GM23338 (cell line): ENCODE measurements at regions not wholly inside any gene's neighbourhood (a gene's known extent, or its start where the extent isn't known, plus 50 kb on each side); places are given as distances from the start of the nearest gene placed in this dataset.

Experiments
- ATAC-seq: fragments of 200-7000 bp; cut with Tn5 transposase; 3 replicates; pipeline ENCODE4 v1.9.1; 2020
- DNase-seq: peaks from one replicate; pipeline ENCODE4 v3.0.0-alpha.2; 2015; ENCODE audit warnings: low spot score
- H2AFZ ChIP-seq: fragments of 200-600 bp; sonication (generic); 2 replicates; pipeline ENCODE4 v1.8.0; 2016; ENCODE audit warnings: antibody characterized with exemption, mild to moderate bottlenecking, moderate library complexity
- H3F3A ChIP-seq: fragments of 200-600 bp; sonication (generic); replicated peaks from 2 replicates; pipeline ENCODE4 v1.8.0; 2017; ENCODE audit warnings: antibody characterized with exemption, mixed run types, low read depth
- H3K27ac ChIP-seq: fragments of 200-600 bp; sonication (generic); 2 replicates; pipeline ENCODE4 v1.6.1; 2016; ENCODE audit warnings: low read depth
- H3K27me3 ChIP-seq: fragments of 200-600 bp; sonication (generic); 2 replicates; pipeline ENCODE4 v1.8.0; 2016; ENCODE audit warnings: mild to moderate bottlenecking, mixed run types, moderate library complexity; ENCODE audit not compliant: insufficient read depth
- H3K36me3 ChIP-seq: fragments of 200-600 bp; sonication (generic); 2 replicates; pipeline ENCODE4 v1.8.0; 2016; ENCODE audit warnings: mild to moderate bottlenecking; ENCODE audit not compliant: insufficient read depth
- H3K4me1 ChIP-seq: fragments of 200-600 bp; sonication (generic); 2 replicates; pipeline ENCODE4 v1.8.0; 2016; ENCODE audit warnings: mild to moderate bottlenecking, moderate library complexity; ENCODE audit not compliant: insufficient read depth
- H3K4me2 ChIP-seq: fragments of 200-600 bp; sonication (generic); 2 replicates; pipeline ENCODE4 v1.7.1; 2017; ENCODE audit warnings: mixed run types
- H3K4me3 ChIP-seq: fragments of 200-600 bp; sonication (generic); 2 replicates; pipeline ENCODE4 v1.6.1; 2016; ENCODE audit warnings: mixed run types
- H3K79me2 ChIP-seq: fragments of 200-600 bp; sonication (generic); replicated peaks from 2 replicates; pipeline ENCODE4 v1.8.0; 2017; ENCODE audit warnings: mild to moderate bottlenecking; ENCODE audit not compliant: insufficient read depth
- H3K9me2 ChIP-seq: fragments of 200-600 bp; sonication (generic); 2 replicates; pipeline ENCODE4 v1.8.0; 2017; ENCODE audit not compliant: insufficient read depth
- H4K20me1 ChIP-seq: fragments of 200-600 bp; sonication (generic); replicated peaks from 2 replicates; pipeline ENCODE4 v1.8.0; 2017; ENCODE audit warnings: mild to moderate bottlenecking; ENCODE audit not compliant: insufficient read depth
- H3K27ac Mint-ChIP-seq: 2 replicates; pipeline ENCODE4 v1.8.0; 2020; ENCODE audit warnings: inconsistent platforms, mild to moderate bottlenecking, moderate library complexity, mixed read lengths
- H3K27me3 Mint-ChIP-seq: 3 replicates; pipeline ENCODE4 v1.8.0; 2022; ENCODE audit warnings: low read depth, mild to moderate bottlenecking, moderate library complexity, mixed read lengths, inconsistent platforms; ENCODE audit not compliant: insufficient read depth, poor library complexity
- H3K36me3 Mint-ChIP-seq: 3 replicates; pipeline ENCODE4 v1.8.0; 2021; ENCODE audit warnings: low read depth, mild to moderate bottlenecking, inconsistent platforms, moderate library complexity, mixed read lengths
- H3K4me1 Mint-ChIP-seq: 3 replicates; pipeline ENCODE4 v1.8.0; 2020; ENCODE audit warnings: mild to moderate bottlenecking, inconsistent platforms, mixed read lengths
- H3K4me3 Mint-ChIP-seq: 3 replicates; pipeline ENCODE4 v1.8.0; 2021; ENCODE audit warnings: moderate library complexity, mild to moderate bottlenecking, inconsistent platforms, mixed read lengths
- H3K9me3 Mint-ChIP-seq: 3 replicates; pipeline ENCODE4 v1.8.0; 2020; ENCODE audit warnings: moderate library complexity, mild to moderate bottlenecking, inconsistent platforms, mixed read lengths
- CREB1 ChIP-seq: fragments of 250-450 bp; sonication (Bioruptor Pico); IDR thresholded peaks from 2 replicates; pipeline ENCODE4 v1.5.0; 2020; ENCODE audit warnings: low read depth, mild to moderate bottlenecking, moderate library complexity
- ETS1 ChIP-seq: IDR thresholded peaks from 2 replicates; pipeline ENCODE4 v1.6.1; 2016; ENCODE audit warnings: antibody characterized with exemption
- EZH2 ChIP-seq: fragments of 200-600 bp; sonication (generic); IDR thresholded peaks from one replicate; pipeline ENCODE4 v1.8.0; 2017; ENCODE audit warnings: antibody characterized with exemption, mild to moderate bottlenecking, low read depth; ENCODE audit not compliant: unreplicated experiment
- EZH2phosphoT487 ChIP-seq: fragments of 200-600 bp; sonication (generic); IDR thresholded peaks from one replicate; pipeline ENCODE4 v1.8.1; 2018; ENCODE audit warnings: antibody characterized with exemption; ENCODE audit not compliant: unreplicated experiment
- JUNB ChIP-seq: IDR thresholded peaks from one replicate; pipeline ENCODE4 v1.6.1; 2016; ENCODE audit warnings: antibody characterized with exemption; ENCODE audit not compliant: unreplicated experiment
- NANOG ChIP-seq: IDR thresholded peaks from 2 replicates; pipeline ENCODE4 v1.6.1; 2016; ENCODE audit warnings: antibody characterized with exemption, borderline replicate concordance
- POLR2AphosphoS5 ChIP-seq: IDR thresholded peaks from 2 replicates; pipeline ENCODE4 v1.6.1; 2016; ENCODE audit warnings: antibody characterized with exemption, low read depth
- REST ChIP-seq: IDR thresholded peaks from one replicate; pipeline ENCODE4 v1.6.1; 2018; ENCODE audit warnings: antibody characterized with exemption; ENCODE audit not compliant: unreplicated experiment
- ZNF114 ChIP-seq: fragments of 250-450 bp; sonication (Bioruptor Pico); IDR thresholded peaks from 2 replicates; pipeline ENCODE4 v1.5.0; 2020; ENCODE audit warnings: mild to moderate bottlenecking, moderate library complexity
- ZNF331 ChIP-seq: fragments of 250-450 bp; sonication (Bioruptor Pico); IDR thresholded peaks from 2 replicates; pipeline ENCODE4 v1.5.0; 2020; ENCODE audit warnings: low read depth, mild to moderate bottlenecking, moderate library complexity
- ZNF462 ChIP-seq: fragments of 250-450 bp; sonication (Bioruptor Pico); IDR thresholded peaks from 2 replicates; pipeline ENCODE4 v1.5.0; 2020; ENCODE audit warnings: mild to moderate bottlenecking, moderate library complexity

- H3K4me1 ChIP-seq = no peaks in the 10 kb centered on the region
- H3K27me3 Mint-ChIP-seq = peaks cover 14% of the 10 kb centered on the region
- H3K79me2 ChIP-seq = no peaks in the 10 kb centered on the region
- TF ChIP-seq REST (no peak), ETS1 (no peak), CREB1 (CRISPR knock-in tag) (no peak), JUNB (no peak), EZH2phosphoT487 (no peak), EZH2 (no peak), NANOG (no peak), POLR2AphosphoS5 (no peak), ZNF114 (CRISPR knock-in tag) (no peak), ZNF331 (no peak), ZNF462 (CRISPR knock-in tag) (no peak)
- no peak overlapping the region for H3K4me3 ChIP-seq
- H3K4me2 ChIP-seq = no peak overlapping the region
- no peaks in the 10 kb centered on the region; the same call in 2 of the 3 replicates for H3K9me3 Mint-ChIP-seq
- H3F3A ChIP-seq = no peaks in the 10 kb centered on the region
- H3K36me3 ChIP-seq = no peaks in the 10 kb centered on the region
- ATAC-seq (no peak), DNase-seq (no peak)
- no peaks in the 10 kb centered on the region for H3K36me3 Mint-ChIP-seq
- no peak overlapping the region for H2AFZ ChIP-seq
- H3K27me3 ChIP-seq = no peaks in the 10 kb centered on the region
- H3K4me3 Mint-ChIP-seq = no peak overlapping the region
- H3K4me1 Mint-ChIP-seq = no peaks in the 10 kb centered on the region
- no peaks in the 10 kb centered on the region for H4K20me1 ChIP-seq
- H3K27ac ChIP-seq = no peak overlapping the region
- no peak overlapping the region for H3K27ac Mint-ChIP-seq
- no peaks in the 10 kb centered on the region for H3K9me2 ChIP-seq
Observed at GRCh38 chr1:30267856-30268255, 455.5 kb downstream of the MATN1 start.
